ENCODE measurements at regions not wholly inside any gene's neighbourhood (a gene's known extent, or its start where the extent isn't known, plus 50 kb on each side); places are given as distances from the start of the nearest gene placed in this dataset.
A peak's percentile ranks its signal among the peaks of the same experiment; 100 is the strongest.

- H3K9me3 Mint-ChIP-seq, result peaks cover 2% of the 10 kb centered on the region
- H3K27me3 Mint-ChIP-seq (ENCODE audit: low read depth), result peaks cover 3% of the 10 kb centered on the region
- H3K4me3 Mint-ChIP-seq, result no peak overlapping the region
- no peak for TF ChIP-seq CTCF (IDR thresholded peaks at IDR 0.05; ENCODE audit: unreplicated experiment in 3 of 3)
- H3K36me3 Mint-ChIP-seq (ENCODE audit: low read depth), result no peaks in the 10 kb centered on the region
- peak overlapping the region in 1 of 3 experiments; percentile 22 for H3K27ac Mint-ChIP-seq
- H3K4me1 Mint-ChIP-seq, result peaks cover 10% of the 10 kb centered on the region
Observed at GRCh38 chr4:98746530-98746929, 88.1 kb upstream of the TSPAN5 start.

GRCh38 chr4:98745366-98745765 lies 87.0 kb upstream of the TSPAN5 start:
- no peak overlapping the region for H3K4me3 Mint-ChIP-seq
- H3K27ac Mint-ChIP-seq, result peak overlapping the region in 1 of 3 experiments; percentile 9
- H3K27me3 Mint-ChIP-seq (ENCODE audit: low read depth), result peaks cover 3% of the 10 kb centered on the region
- TF ChIP-seq CTCF (IDR thresholded peaks at IDR 0.05; ENCODE audit: unreplicated experiment in 3 of 3), result no peak
- no peaks in the 10 kb centered on the region for H3K36me3 Mint-ChIP-seq (ENCODE audit: low read depth)
- peaks cover 2% of the 10 kb centered on the region for H3K9me3 Mint-ChIP-seq
- peaks cover 10% of the 10 kb centered on the region for H3K4me1 Mint-ChIP-seq

- H3K36me3 Mint-ChIP-seq (ENCODE audit: low read depth), result no peaks in the 10 kb centered on the region
- H3K4me3 Mint-ChIP-seq, result no peak overlapping the region
- H3K27ac Mint-ChIP-seq, result no peak overlapping the region
- TF ChIP-seq CTCF (IDR thresholded peaks at IDR 0.05; ENCODE audit: unreplicated experiment in 3 of 3), result no peak
- H3K9me3 Mint-ChIP-seq, result peaks cover 2% of the 10 kb centered on the region
- peaks cover 10% of the 10 kb centered on the region for H3K4me1 Mint-ChIP-seq
- H3K27me3 Mint-ChIP-seq (ENCODE audit: low read depth), result peaks cover 3% of the 10 kb centered on the region
Observed at GRCh38 chr4:98744372-98745150, 86.2 kb upstream of the TSPAN5 start.

GRCh38 chr4:98741952-98742351 lies 83.5 kb upstream of the TSPAN5 start:
- Mint-ChIP-seq H3K27ac (no peak overlapping the region), H3K9me3 (peaks cover 16% of the 10 kb centered on the region), H3K27me3 (ENCODE audit: low read depth) (no peaks in the 10 kb centered on the region), H3K36me3 (ENCODE audit: low read depth) (no peaks in the 10 kb centered on the region), H3K4me1 (no peaks in the 10 kb centered on the region), H3K4me3 (no peak overlapping the region)
- TF ChIP-seq CTCF (IDR thresholded peaks at IDR 0.05; ENCODE audit: unreplicated experiment in 3 of 3), result no peak

GRCh38 chr4:98739751-98740150 lies 81.3 kb upstream of the TSPAN5 start:
- Mint-ChIP-seq H3K9me3 (peaks cover 18% of the 10 kb centered on the region), H3K4me1 (no peaks in the 10 kb centered on the region), H3K27ac (no peak overlapping the region), H3K4me3 (no peak overlapping the region), H3K36me3 (ENCODE audit: low read depth) (no peaks in the 10 kb centered on the region), H3K27me3 (ENCODE audit: low read depth) (no peaks in the 10 kb centered on the region)
- no peak for TF ChIP-seq CTCF (IDR thresholded peaks at IDR 0.05; ENCODE audit: unreplicated experiment in 3 of 3)

GRCh38 chr4:98733601-98734000 lies 75.2 kb upstream of the TSPAN5 start:
- Mint-ChIP-seq H3K4me1 (no peaks in the 10 kb centered on the region), H3K27ac (no peak overlapping the region), H3K27me3 (ENCODE audit: low read depth) (no peaks in the 10 kb centered on the region), H3K9me3 (peaks cover 16% of the 10 kb centered on the region), H3K4me3 (no peak overlapping the region), H3K36me3 (ENCODE audit: low read depth) (no peaks in the 10 kb centered on the region)
- TF ChIP-seq CTCF (IDR thresholded peaks at IDR 0.05; ENCODE audit: unreplicated experiment in 3 of 3), result no peak

All from nephron (organoid).